PC-3 (cell line): ENCODE measurements at regions not wholly inside any gene's neighbourhood (a gene's known extent, or its start where the extent isn't known, plus 50 kb on each side); places are given as distances from the start of the nearest gene placed in this dataset.

Experiments
- ATAC-seq: fragments of 200-7000 bp; cut with Tn5 transposase; 2 replicates; pipeline ENCODE4 v1.9.1; 2020; ENCODE audit warnings: mild to moderate bottlenecking, moderate library complexity
- BruUV-seq: library from RNA; stranded (reverse); fragments of 400-500 nt; replicated peaks from 2 replicates; lab custom pipeline; 2021; lab: Mats Ljungman, UMichigan
- CTCF ChIA-PET: fragments of 300-600 bp; sonication (Branson Sonifier 250); formaldehyde crosslinking; loops from one replicate; lab custom pipeline; 2022; ENCODE audit warnings: antibody characterized with exemption; lab: Charles Lee
- POLR2A ChIA-PET: fragments of 300-600 bp; sonication (Branson Sonifier 250); formaldehyde crosslinking; loops from one replicate; lab custom pipeline; 2022; ENCODE audit warnings: antibody characterized with exemption; ENCODE audit not compliant: unreplicated experiment; lab: Charles Lee
- DNase-seq: peaks from one replicate; pipeline ENCODE4 v3.0.0-alpha.2; 2015
- H2AFZ ChIP-seq: fragments of 300-600 bp; sonication (generic); 2 replicates; pipeline ENCODE4 v1.6.0; 2016; ENCODE audit warnings: antibody characterized with exemption, low read length
- H3F3A ChIP-seq: fragments of 300-600 bp; sonication (generic); one replicate; pipeline ENCODE4 v1.6.0; 2017; ENCODE audit warnings: antibody characterized with exemption, low read length, control low read depth, mild to moderate bottlenecking; ENCODE audit not compliant: unreplicated experiment
- H3K27ac ChIP-seq: fragments of 300-600 bp; sonication (generic); 2 replicates; pipeline ENCODE4 v1.5.1; 2016; ENCODE audit warnings: mild to moderate bottlenecking, low read length
- H3K27me3 ChIP-seq: fragments of 300-600 bp; sonication (generic); 2 replicates; pipeline ENCODE4 v1.6.1; 2016; ENCODE audit warnings: low read length, mixed read lengths
- H3K36me3 ChIP-seq: fragments of 300-600 bp; sonication (generic); 2 replicates; pipeline ENCODE4 v1.6.1; 2016; ENCODE audit warnings: low read depth, mixed run types, low read length, mixed read lengths
- H3K4me1 ChIP-seq: fragments of 300-600 bp; sonication (generic); 2 replicates; pipeline ENCODE4 v1.5.1; 2016; ENCODE audit warnings: low read length; ENCODE audit not compliant: insufficient read depth
- H3K4me2 ChIP-seq: fragments of 300-600 bp; sonication (generic); 2 replicates; pipeline ENCODE4 v1.6.0; 2016; ENCODE audit warnings: low read length
- H3K4me3 ChIP-seq: fragments of 300-600 bp; sonication (generic); 2 replicates; pipeline ENCODE4 v1.5.1; 2016; ENCODE audit warnings: mild to moderate bottlenecking, low read length, mixed read lengths
- H3K79me2 ChIP-seq: fragments of 300-600 bp; sonication (generic); 2 replicates; pipeline ENCODE4 v1.6.1; 2017; ENCODE audit warnings: low read length, mixed read lengths
- H3K9ac ChIP-seq: fragments of 300-600 bp; sonication (generic); 2 replicates; pipeline ENCODE4 v1.6.0; 2016; ENCODE audit warnings: mild to moderate bottlenecking, low read length
- H3K9me2 ChIP-seq: fragments of 300-600 bp; sonication (generic); replicated peaks from 2 replicates; pipeline ENCODE4 v1.6.1; 2016; ENCODE audit warnings: mixed run types, low read length, mixed read lengths
- H3K9me3 ChIP-seq: fragments of 300-600 bp; sonication (generic); 2 replicates; pipeline ENCODE4 v1.6.1; 2016; ENCODE audit warnings: low read length, mixed read lengths
- H4K20me1 ChIP-seq: fragments of 300-600 bp; sonication (generic); 2 replicates; pipeline ENCODE4 v1.6.1; 2016; ENCODE audit warnings: low read length, mixed read lengths
- CTCF ChIP-seq: fragments of 300-600 bp; sonication (generic); conservative IDR thresholded peaks from 2 replicates; pipeline ENCODE4 v1.5.1; 2017; ENCODE audit warnings: antibody characterized with exemption, low read depth, mild to moderate bottlenecking, low read length
- EZH2 ChIP-seq: fragments of 300-600 bp; sonication (generic); IDR thresholded peaks from one replicate; pipeline ENCODE4 v1.6.1; 2017; ENCODE audit warnings: antibody characterized with exemption, mild to moderate bottlenecking, low read length; ENCODE audit not compliant: unreplicated experiment
- EZH2phosphoT487 ChIP-seq: fragments of 300-600 bp; sonication (generic); IDR thresholded peaks from 2 replicates; pipeline ENCODE4 v1.6.1; 2018; ENCODE audit warnings: mild to moderate bottlenecking, antibody characterized with exemption, low read length, borderline replicate concordance
- intact Hi-C: fragments of 100-400 bp; cut with micrococcal nuclease; formaldehyde crosslinking; loops from 2 replicates; pipeline ENCODE4 v1.9.0; 2023

GRCh38 chr20:22690000-22690399 is 105.6 kb upstream of the FOXA2 start:
- no peak overlapping the region for H3K9ac ChIP-seq
- intact Hi-C loops, result no loop called here
- CTCF ChIA-PET, result interaction anchor here (2.6 kb wide), 1 partner anchor 511 kb away, joined by 13 read pairs; no protein-coding TSS in a partner anchor
- no peaks in the 10 kb centered on the region for H4K20me1 ChIP-seq
- H3K4me2 ChIP-seq, result no peak overlapping the region
- no peaks in the 10 kb centered on the region for H3K36me3 ChIP-seq
- H3K27ac ChIP-seq, result no peak overlapping the region
- H3F3A ChIP-seq, result no peaks in the 10 kb centered on the region
- POLR2A ChIA-PET, result no interaction called here
- peaks cover 6% of the 10 kb centered on the region; the same call in 1 of the 2 replicates for H3K4me1 ChIP-seq
- H2AFZ ChIP-seq, result no peak overlapping the region
- DNase-seq (no peak), ATAC-seq (no peak)
- H3K9me3 ChIP-seq, result no peaks in the 10 kb centered on the region
- no peak overlapping the region for H3K4me3 ChIP-seq
- no peaks in the 10 kb centered on the region for H3K79me2 ChIP-seq
- no peaks in the 10 kb centered on the region for H3K9me2 ChIP-seq
- no peaks in the 10 kb centered on the region for H3K27me3 ChIP-seq
- no peak for TF ChIP-seq CTCF
- TF ChIP-seq EZH2phosphoT487, result no peak
- TF ChIP-seq EZH2, result no peak
- BruUV-seq, result no TSS peak

DNA sequence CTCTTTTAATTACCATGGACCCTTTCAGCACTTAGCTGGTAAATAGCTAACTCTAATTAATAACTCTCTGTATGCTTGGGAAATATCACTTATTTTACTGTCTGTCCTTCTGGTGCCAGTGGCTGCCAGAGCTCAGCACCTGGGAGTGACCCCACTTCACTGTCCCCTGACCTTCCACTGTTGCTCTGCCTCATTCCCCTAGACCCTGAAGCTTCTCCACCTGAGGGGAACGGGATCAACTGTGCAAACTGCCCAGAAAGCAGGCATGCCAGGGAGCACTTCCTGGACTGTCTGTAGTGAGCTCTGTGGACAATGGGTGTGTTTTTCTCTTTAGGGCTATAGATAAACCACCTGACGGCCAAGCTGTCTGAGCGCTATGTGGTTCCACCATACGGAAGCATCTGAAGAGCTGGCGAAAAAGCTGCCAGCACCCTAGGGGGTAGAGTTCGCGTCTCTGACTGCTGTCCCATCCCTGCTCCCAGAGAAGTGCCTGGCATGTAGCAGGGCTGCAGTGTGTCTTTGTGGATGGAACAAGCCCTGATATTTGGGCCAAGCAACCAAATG is 106.3 kb upstream of the FOXA2 start:
- Histone ChIP-seq H3K9ac (no peak overlapping the region), H3K4me2 (no peak overlapping the region), H3K9me3 (no peaks in the 10 kb centered on the region), H2AFZ (no peak overlapping the region), H3K9me2 (no peaks in the 10 kb centered on the region), H3K4me1 (peaks cover 5% of the 10 kb centered on the region; the same call in 1 of the 2 replicates), H3K36me3 (no peaks in the 10 kb centered on the region), H3K27me3 (no peaks in the 10 kb centered on the region), H3K79me2 (no peaks in the 10 kb centered on the region), H3K4me3 (no peak overlapping the region), H3K27ac (no peak overlapping the region), H3F3A (no peaks in the 10 kb centered on the region), H4K20me1 (no peaks in the 10 kb centered on the region)
- intact Hi-C loops, result loop anchor here (1.0 kb wide), 3 partner anchors 511 to 650 kb away; no protein-coding TSS in a partner anchor
- BruUV-seq, result no TSS peak
- no peak for TF ChIP-seq EZH2
- TF ChIP-seq CTCF, result no peak
- TF ChIP-seq EZH2phosphoT487, result no peak
- DNase-seq, result no peak
- no peak for ATAC-seq
- ChIA-PET CTCF (interaction anchor here (0.6 to 2.6 kb wide), 2 partner anchors 28 to 510 kb away, joined by 3 to 13 read pairs; no protein-coding TSS in a partner anchor), POLR2A (no interaction called here)
